ENCODE measurements at regions not wholly inside any gene's neighbourhood (a gene's known extent, or its start where the extent isn't known, plus 50 kb on each side); places are given as distances from the start of the nearest gene placed in this dataset.

- Histone ChIP-seq H3K4me3 (ENCODE audit: low read depth, low read length) (no peak overlapping the region), H3K27ac (ENCODE audit: insufficient read depth, low read length, poor library complexity, severe bottlenecking) (no peak overlapping the region), H3K9me3 (ENCODE audit: control insufficient read depth in 2 of 2, low read length in 2 of 2) (no peaks in the 10 kb centered on the region), H3K27me3 (ENCODE audit: control insufficient read depth, insufficient read depth, low read length) (no peaks in the 10 kb centered on the region), H3K4me1 (ENCODE audit: control insufficient read depth, insufficient read depth, low read length, poor library complexity, severe bottlenecking) (no peaks in the 10 kb centered on the region), H3K36me3 (ENCODE audit: control insufficient read depth, insufficient read depth, low read length) (no peaks in the 10 kb centered on the region)
- Mint-ChIP-seq H3K27me3 (no peaks in the 10 kb centered on the region), H3K4me3 (no peak overlapping the region), H3K4me1 (no peaks in the 10 kb centered on the region), H3K27ac (no peak overlapping the region), H3K36me3 (no peaks in the 10 kb centered on the region), H3K9me3 (peaks cover 0 to 11% (median 4%) of the 10 kb centered on the region in 7 donors)
- DNase-seq = no peak
- no peak for ATAC-seq (ENCODE audit: low read depth in 2 of 2)
Measured at GRCh38 chr2:58862244-58862643, 621.1 kb upstream of the FANCL start.

GRCh38 chr2:58860586-58860985 is 619.5 kb upstream of the FANCL start:
- no peaks in the 10 kb centered on the region for H3K4me1 ChIP-seq (ENCODE audit: control insufficient read depth, insufficient read depth, low read length, poor library complexity, severe bottlenecking)
- H3K27me3 Mint-ChIP-seq = no peaks in the 10 kb centered on the region

DNA sequence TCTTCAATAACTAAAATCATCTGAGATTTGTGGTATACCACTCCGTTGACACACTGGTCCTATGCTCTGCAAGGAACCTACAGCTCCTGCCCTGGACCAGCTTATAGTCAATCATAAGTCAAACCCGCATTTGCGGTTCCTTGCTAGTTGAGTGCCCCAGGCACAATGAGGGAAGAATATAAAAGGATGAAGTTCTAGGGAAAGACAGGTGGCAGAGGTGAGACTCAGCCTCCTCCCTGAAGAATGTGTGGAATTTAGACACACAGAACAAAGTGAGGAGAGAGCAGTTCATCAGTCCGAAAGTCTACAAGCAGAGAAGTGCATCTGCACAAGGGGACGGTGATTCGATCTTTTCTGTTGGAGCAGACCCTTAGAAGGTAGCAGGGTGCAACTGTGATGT is 615.0 kb upstream of the FANCL start:
- Histone ChIP-seq H3K36me3 (ENCODE audit: control insufficient read depth, insufficient read depth, low read length) (no peaks in the 10 kb centered on the region), H3K27ac (ENCODE audit: insufficient read depth, low read length, poor library complexity, severe bottlenecking) (no peak overlapping the region), H3K4me3 (ENCODE audit: low read depth, low read length) (no peak overlapping the region), H3K9me3 (ENCODE audit: control insufficient read depth in 2 of 2, low read length in 2 of 2) (no peaks in the 10 kb centered on the region), H3K27me3 (ENCODE audit: control insufficient read depth, insufficient read depth, low read length) (no peaks in the 10 kb centered on the region), H3K4me1 (ENCODE audit: control insufficient read depth, insufficient read depth, low read length, poor library complexity, severe bottlenecking) (no peaks in the 10 kb centered on the region)
- Mint-ChIP-seq H3K27me3 (no peaks in the 10 kb centered on the region), H3K36me3 (no peaks in the 10 kb centered on the region), H3K9me3 (peaks cover 0 to 10% (median 2%) of the 10 kb centered on the region in 7 donors), H3K27ac (no peak overlapping the region), H3K4me3 (no peak overlapping the region), H3K4me1 (no peaks in the 10 kb centered on the region)
- no peak for DNase-seq
- ATAC-seq (ENCODE audit: low read depth in 2 of 2) = no peak

More at GRCh38 chr2:58860586-58860985, 619.5 kb upstream of the FANCL start:
- no peak overlapping the region for H3K4me3 Mint-ChIP-seq
- no peaks in the 10 kb centered on the region for H3K36me3 ChIP-seq (ENCODE audit: control insufficient read depth, insufficient read depth, low read length)
- H3K36me3 Mint-ChIP-seq = no peaks in the 10 kb centered on the region
- no peak overlapping the region for H3K27ac ChIP-seq (ENCODE audit: insufficient read depth, low read length, poor library complexity, severe bottlenecking)
- no peak overlapping the region for H3K4me3 ChIP-seq (ENCODE audit: low read depth, low read length)
- H3K4me1 Mint-ChIP-seq = no peaks in the 10 kb centered on the region
- DNase-seq (no peak), ATAC-seq (ENCODE audit: low read depth in 2 of 2) (no peak)
- no peak overlapping the region for H3K27ac Mint-ChIP-seq
- no peaks in the 10 kb centered on the region for H3K27me3 ChIP-seq (ENCODE audit: control insufficient read depth, insufficient read depth, low read length)
- no peaks in the 10 kb centered on the region for H3K9me3 ChIP-seq (ENCODE audit: control insufficient read depth in 2 of 2, low read length in 2 of 2)
- peaks cover 0 to 11% (median 5%) of the 10 kb centered on the region in 7 donors for H3K9me3 Mint-ChIP-seq

GRCh38 chr2:58853420-58853819 is 612.3 kb upstream of the FANCL start:
- Mint-ChIP-seq H3K4me1 (no peaks in the 10 kb centered on the region), H3K27ac (no peak overlapping the region), H3K4me3 (no peak overlapping the region), H3K9me3 (peaks cover 0 to 10% (median 2%) of the 10 kb centered on the region in 7 donors), H3K27me3 (no peaks in the 10 kb centered on the region), H3K36me3 (no peaks in the 10 kb centered on the region)
- H3K4me1 ChIP-seq (ENCODE audit: control insufficient read depth, insufficient read depth, low read length, poor library complexity, severe bottlenecking) = no peaks in the 10 kb centered on the region
- ATAC-seq (ENCODE audit: low read depth in 2 of 2) (no peak), DNase-seq (no peak)
- no peaks in the 10 kb centered on the region for H3K27me3 ChIP-seq (ENCODE audit: control insufficient read depth, insufficient read depth, low read length)
- no peak overlapping the region for H3K27ac ChIP-seq (ENCODE audit: insufficient read depth, low read length, poor library complexity, severe bottlenecking)
- no peaks in the 10 kb centered on the region for H3K9me3 ChIP-seq (ENCODE audit: control insufficient read depth in 2 of 2, low read length in 2 of 2)
- no peaks in the 10 kb centered on the region for H3K36me3 ChIP-seq (ENCODE audit: control insufficient read depth, insufficient read depth, low read length)
- no peak overlapping the region for H3K4me3 ChIP-seq (ENCODE audit: low read depth, low read length)

DNA sequence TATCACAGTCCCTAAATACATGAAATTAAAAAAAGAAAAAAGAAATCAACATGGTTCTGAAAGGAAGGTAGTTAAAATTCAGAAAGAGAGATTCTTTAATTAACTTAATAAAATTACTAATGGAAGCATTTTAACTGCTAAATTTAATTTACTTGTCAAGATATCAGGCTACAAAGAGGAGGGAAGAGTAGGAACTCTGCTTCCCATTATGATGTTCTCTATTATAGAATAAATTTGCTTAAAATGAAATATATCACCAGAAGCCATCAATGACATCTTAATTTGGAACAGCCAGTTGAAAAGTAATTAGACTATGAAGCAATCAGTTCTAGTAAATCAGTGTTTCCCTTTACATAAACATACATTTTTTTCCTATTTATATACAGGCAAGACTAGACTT is 611.8 kb upstream of the FANCL start:
- no peaks in the 10 kb centered on the region for H3K36me3 Mint-ChIP-seq
- H3K27me3 Mint-ChIP-seq = no peaks in the 10 kb centered on the region
- H3K4me1 Mint-ChIP-seq = no peaks in the 10 kb centered on the region
- Histone ChIP-seq H3K36me3 (ENCODE audit: control insufficient read depth, insufficient read depth, low read length) (no peaks in the 10 kb centered on the region), H3K9me3 (ENCODE audit: control insufficient read depth in 2 of 2, low read length in 2 of 2) (no peaks in the 10 kb centered on the region), H3K4me1 (ENCODE audit: control insufficient read depth, insufficient read depth, low read length, poor library complexity, severe bottlenecking) (no peaks in the 10 kb centered on the region), H3K27me3 (ENCODE audit: control insufficient read depth, insufficient read depth, low read length) (no peaks in the 10 kb centered on the region), H3K27ac (ENCODE audit: insufficient read depth, low read length, poor library complexity, severe bottlenecking) (no peak overlapping the region), H3K4me3 (ENCODE audit: low read depth, low read length) (no peak overlapping the region)
- no peak for DNase-seq
- no peak overlapping the region for H3K4me3 Mint-ChIP-seq
- H3K9me3 Mint-ChIP-seq = peaks cover 0 to 10% (median 2%) of the 10 kb centered on the region in 7 donors
- no peak for ATAC-seq (ENCODE audit: low read depth in 2 of 2)
- no peak overlapping the region for H3K27ac Mint-ChIP-seq

- no peak for ATAC-seq (ENCODE audit: low read depth in 2 of 2)
- Histone ChIP-seq H3K4me1 (ENCODE audit: control insufficient read depth, insufficient read depth, low read length, poor library complexity, severe bottlenecking) (no peaks in the 10 kb centered on the region), H3K27ac (ENCODE audit: insufficient read depth, low read length, poor library complexity, severe bottlenecking) (no peak overlapping the region), H3K9me3 (ENCODE audit: control insufficient read depth in 2 of 2, low read length in 2 of 2) (no peaks in the 10 kb centered on the region), H3K4me3 (ENCODE audit: low read depth, low read length) (no peak overlapping the region), H3K36me3 (ENCODE audit: control insufficient read depth, insufficient read depth, low read length) (no peaks in the 10 kb centered on the region), H3K27me3 (ENCODE audit: control insufficient read depth, insufficient read depth, low read length) (no peaks in the 10 kb centered on the region)
- Mint-ChIP-seq H3K4me1 (no peaks in the 10 kb centered on the region), H3K27me3 (no peaks in the 10 kb centered on the region), H3K36me3 (no peaks in the 10 kb centered on the region), H3K9me3 (peaks cover 0 to 10% (median 2%) of the 10 kb centered on the region in 7 donors), H3K4me3 (no peak overlapping the region), H3K27ac (no peak overlapping the region)
- DNase-seq = no peak
Measured at GRCh38 chr2:58852243-58852642, 611.1 kb upstream of the FANCL start.

DNA sequence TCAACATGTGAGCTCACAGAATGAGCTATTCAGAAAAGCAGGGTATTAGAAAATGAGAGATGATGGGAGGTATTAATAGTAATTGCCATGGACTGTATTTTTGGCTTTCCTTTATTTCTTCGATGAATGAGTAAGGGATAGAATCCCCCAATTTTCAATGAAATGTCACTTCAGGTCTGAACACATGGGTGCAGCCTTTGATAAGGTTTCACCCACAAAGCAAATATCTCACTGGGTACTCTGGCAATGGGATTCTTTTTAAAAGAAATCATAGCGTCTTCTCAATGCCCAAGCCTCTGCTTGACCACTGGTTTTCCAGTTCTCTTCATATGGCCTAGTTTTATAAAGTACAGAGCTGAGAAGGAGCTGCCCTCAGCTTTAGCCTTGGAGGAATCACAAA is 610.5 kb upstream of the FANCL start:
- H3K36me3 ChIP-seq (ENCODE audit: control insufficient read depth, insufficient read depth, low read length) = no peaks in the 10 kb centered on the region
- no peak overlapping the region for H3K27ac ChIP-seq (ENCODE audit: insufficient read depth, low read length, poor library complexity, severe bottlenecking)
- H3K9me3 Mint-ChIP-seq = peaks cover 0 to 6% (median 0%) of the 10 kb centered on the region in 7 donors
- DNase-seq (no peak), ATAC-seq (ENCODE audit: low read depth in 2 of 2) (no peak)
- no peaks in the 10 kb centered on the region for H3K36me3 Mint-ChIP-seq
- no peaks in the 10 kb centered on the region for H3K4me1 Mint-ChIP-seq
- no peaks in the 10 kb centered on the region for H3K27me3 Mint-ChIP-seq
- no peaks in the 10 kb centered on the region for H3K9me3 ChIP-seq (ENCODE audit: control insufficient read depth in 2 of 2, low read length in 2 of 2)
- H3K27me3 ChIP-seq (ENCODE audit: control insufficient read depth, insufficient read depth, low read length) = no peaks in the 10 kb centered on the region
- no peaks in the 10 kb centered on the region for H3K4me1 ChIP-seq (ENCODE audit: control insufficient read depth, insufficient read depth, low read length, poor library complexity, severe bottlenecking)
- H3K27ac Mint-ChIP-seq = no peak overlapping the region
- H3K4me3 ChIP-seq (ENCODE audit: low read depth, low read length) = no peak overlapping the region
- H3K4me3 Mint-ChIP-seq = no peak overlapping the region

- Mint-ChIP-seq H3K27me3 (no peaks in the 10 kb centered on the region), H3K9me3 (peaks cover 0 to 2% (median 1%) of the 10 kb centered on the region in 7 donors), H3K4me1 (no peaks in the 10 kb centered on the region), H3K4me3 (no peak overlapping the region), H3K27ac (no peak overlapping the region), H3K36me3 (no peaks in the 10 kb centered on the region)
- no peaks in the 10 kb centered on the region for H3K27me3 ChIP-seq (ENCODE audit: control insufficient read depth, insufficient read depth, low read length)
- DNase-seq (no peak), ATAC-seq (ENCODE audit: low read depth in 2 of 2) (no peak)
- H3K4me3 ChIP-seq (ENCODE audit: low read depth, low read length) = no peak overlapping the region
- H3K9me3 ChIP-seq (ENCODE audit: control insufficient read depth in 2 of 2, low read length in 2 of 2) = no peaks in the 10 kb centered on the region
- no peak overlapping the region for H3K27ac ChIP-seq (ENCODE audit: insufficient read depth, low read length, poor library complexity, severe bottlenecking)
- no peaks in the 10 kb centered on the region for H3K36me3 ChIP-seq (ENCODE audit: control insufficient read depth, insufficient read depth, low read length)
- H3K4me1 ChIP-seq (ENCODE audit: control insufficient read depth, insufficient read depth, low read length, poor library complexity, severe bottlenecking) = no peaks in the 10 kb centered on the region
Measured at GRCh38 chr2:58845011-58845410, 603.9 kb upstream of the FANCL start.

All from CD4-positive, CD25-positive, alpha-beta regulatory T cell (primary cell).